Erythroblast (primary cell): ENCODE measurements at regions not wholly inside any gene's neighbourhood (a gene's known extent, or its start where the extent isn't known, plus 50 kb on each side); places are given as distances from the start of the nearest gene placed in this dataset.

Experiments
- GATA1 ChIP-seq: IDR thresholded peaks from 2 replicates; pipeline ENCODE4 v1.6.1; 2011; ENCODE audit warnings: low read depth, mild to moderate bottlenecking, control low read depth, low read length, moderate library complexity
- POLR2A ChIP-seq: IDR thresholded peaks from 2 replicates; pipeline ENCODE4 v1.6.1; 2011; ENCODE audit warnings: mild to moderate bottlenecking, low read length

DNA sequence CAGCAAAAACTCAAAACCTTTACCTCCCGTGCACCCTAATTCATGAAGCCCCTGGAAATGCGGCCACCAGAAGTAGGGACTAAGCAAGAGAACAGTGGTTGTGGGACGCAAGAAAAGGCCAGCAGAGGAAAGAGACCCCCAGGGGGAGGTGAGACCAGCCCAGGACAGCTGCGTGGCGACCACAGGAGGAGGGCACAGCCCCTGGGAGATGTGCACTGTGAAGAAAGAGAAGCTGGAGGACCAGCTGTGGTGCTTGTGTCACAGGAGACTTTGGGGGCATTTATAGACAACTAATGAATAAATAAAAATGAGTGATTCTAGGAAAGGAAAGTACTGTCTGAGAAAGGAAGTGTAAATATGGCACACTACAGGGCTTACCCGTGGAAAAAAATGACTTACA lies 263.8 kb downstream of the EIPR1 start:
- no peak for TF ChIP-seq POLR2A
- TF ChIP-seq GATA1, result no peak
